Astrocyte (in vitro differentiated cells and primary cell): ENCODE measurements at regions not wholly inside any gene's neighbourhood (a gene's known extent, or its start where the extent isn't known, plus 50 kb on each side); places are given as distances from the start of the nearest gene placed in this dataset.

Experiments
- DNase-seq: peaks from one replicate; pipeline ENCODE4 v3.0.0-alpha.2; 2010; ENCODE audit warnings: low read depth
- FAIRE-seq: peaks from 2 replicates; lab custom pipeline; 2011; peaks lifted over from hg19 to GRCh38; lab: Jason Lieb, UNC
- H2AFZ ChIP-seq: 2 replicates; pipeline ENCODE4 v1.6.0; 2012; ENCODE audit warnings: low read depth, low read length, inconsistent platforms
- H3K27ac ChIP-seq: 2 replicates; pipeline ENCODE4 v1.5.1; 2011; ENCODE audit warnings: low read depth, low read length, inconsistent platforms
- H3K27me3 ChIP-seq: 2 replicates; pipeline ENCODE4 v1.6.0; 2011; ENCODE audit warnings: low read length, inconsistent platforms; ENCODE audit not compliant: insufficient read depth
- H3K36me3 ChIP-seq: 2 replicates; pipeline ENCODE4 v1.5.1; 2011; ENCODE audit warnings: low read length, inconsistent platforms; ENCODE audit not compliant: insufficient read depth
- H3K4me1 ChIP-seq: 2 replicates; pipeline ENCODE4 v1.5.1; 2011; ENCODE audit warnings: low read length, inconsistent platforms; ENCODE audit not compliant: insufficient read depth
- H3K4me2 ChIP-seq: 2 replicates; pipeline ENCODE4 v1.6.0; 2012; ENCODE audit warnings: low read length, inconsistent platforms
- H3K4me3 ChIP-seq: 2 replicates; pipeline ENCODE4 v1.5.1; 2011; ENCODE audit warnings: low read depth, mild to moderate bottlenecking, low read length, inconsistent platforms; ENCODE audit not compliant: insufficient read depth
- H3K79me2 ChIP-seq: 2 replicates; pipeline ENCODE4 v1.6.0; 2012; ENCODE audit warnings: mild to moderate bottlenecking, low read length, inconsistent platforms; ENCODE audit not compliant: insufficient read depth
- H3K9ac ChIP-seq: 2 replicates; pipeline ENCODE4 v1.6.0; 2012; ENCODE audit warnings: mild to moderate bottlenecking, low read length, inconsistent platforms
- H3K9me3 ChIP-seq: 2 replicates; pipeline ENCODE4 v1.5.1; 2012; ENCODE audit warnings: low read depth, mild to moderate bottlenecking, low read length, inconsistent platforms; ENCODE audit not compliant: insufficient read depth
- H4K20me1 ChIP-seq: 2 replicates; pipeline ENCODE4 v1.6.0; 2012; ENCODE audit warnings: low read length, inconsistent platforms; ENCODE audit not compliant: insufficient read depth
- H3K27ac Mint-ChIP-seq: one replicate; pipeline ENCODE4 v1.8.0; 2021; ENCODE audit warnings: mild to moderate bottlenecking, mixed read lengths; ENCODE audit not compliant: unreplicated experiment
- H3K27me3 Mint-ChIP-seq: one replicate; pipeline ENCODE4 v1.8.0; 2021; ENCODE audit warnings: low read depth, mixed read lengths; ENCODE audit not compliant: unreplicated experiment
- H3K36me3 Mint-ChIP-seq: one replicate; pipeline ENCODE4 v1.8.0; 2021; ENCODE audit warnings: low read depth, mixed read lengths; ENCODE audit not compliant: unreplicated experiment
- H3K4me1 Mint-ChIP-seq: one replicate; pipeline ENCODE4 v1.8.0; 2021; ENCODE audit warnings: low read depth, mixed read lengths; ENCODE audit not compliant: unreplicated experiment
- H3K4me3 Mint-ChIP-seq: one replicate; pipeline ENCODE4 v1.8.0; 2021; ENCODE audit warnings: mild to moderate bottlenecking, moderate library complexity, mixed read lengths; ENCODE audit not compliant: unreplicated experiment
- H3K9me3 Mint-ChIP-seq: one replicate; pipeline ENCODE4 v1.8.0; 2021; ENCODE audit warnings: mild to moderate bottlenecking, mixed read lengths; ENCODE audit not compliant: unreplicated experiment
- CTCF ChIP-seq: IDR thresholded peaks from 2 replicates; pipeline ENCODE4 v1.5.1; 2011; ENCODE audit warnings: low read depth, mild to moderate bottlenecking, inconsistent platforms, low read length, moderate library complexity; ENCODE audit not compliant: insufficient read depth
- EZH2 ChIP-seq: IDR thresholded peaks from 2 replicates; pipeline ENCODE4 v1.6.1; 2012; ENCODE audit warnings: mild to moderate bottlenecking, low read length, inconsistent platforms; ENCODE audit not compliant: insufficient read depth

DNA sequence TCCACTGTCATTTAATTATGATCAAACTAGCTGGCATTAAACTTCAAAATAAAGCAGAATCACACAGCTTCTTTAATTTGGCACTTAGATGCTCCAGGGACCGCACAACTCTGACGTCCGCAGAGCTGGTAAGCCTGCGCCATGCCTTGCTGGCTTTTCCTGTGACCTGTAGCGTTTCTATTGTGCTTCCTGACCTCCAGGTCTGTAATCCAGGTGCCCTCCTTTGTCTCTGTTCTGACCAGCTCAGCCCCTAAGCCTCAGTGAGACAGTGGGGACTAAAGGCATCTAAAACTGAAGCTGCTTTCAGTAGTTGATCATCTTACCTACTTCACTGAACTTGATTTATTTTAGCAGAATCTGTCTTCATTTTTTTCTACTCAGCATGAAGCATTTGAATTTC is 249.7 kb upstream of the RGPD4 start:
- H3K27ac ChIP-seq, result no peak overlapping the region
- H3K27ac Mint-ChIP-seq, result peak overlapping the region; percentile 10

DNA sequence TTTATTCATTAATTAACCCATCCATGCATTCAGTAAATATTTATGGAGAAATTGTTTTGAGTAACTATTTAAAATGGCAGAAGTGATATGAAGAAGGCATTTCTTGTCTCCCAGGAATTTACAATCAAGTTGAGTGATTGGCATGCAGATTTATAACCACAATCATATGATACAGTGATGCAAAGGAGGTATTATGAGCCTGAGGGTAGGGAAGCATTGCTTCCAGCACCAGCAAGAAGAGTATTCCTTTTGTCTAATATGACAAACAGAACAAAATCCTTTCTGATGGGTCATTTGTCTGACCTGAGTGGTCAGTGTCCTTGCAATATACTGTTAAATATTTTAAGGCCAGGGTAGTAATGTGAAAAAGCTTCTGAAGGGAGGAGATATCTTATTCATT is 244.2 kb upstream of the RGPD4 start:
- H3K27me3 ChIP-seq, result no peaks in the 10 kb centered on the region
- H3K9me3 ChIP-seq, result no peaks in the 10 kb centered on the region
- H3K36me3 ChIP-seq, result no peaks in the 10 kb centered on the region
- H3K36me3 Mint-ChIP-seq, result no peaks in the 10 kb centered on the region
- H3K9me3 Mint-ChIP-seq, result no peaks in the 10 kb centered on the region
- H3K79me2 ChIP-seq, result no peaks in the 10 kb centered on the region
- H4K20me1 ChIP-seq, result no peaks in the 10 kb centered on the region
- DNase-seq, result no peak
- no peak for TF ChIP-seq EZH2
- no peak for TF ChIP-seq CTCF
- H3K27ac Mint-ChIP-seq, result no peak overlapping the region
- H3K9ac ChIP-seq, result no peak overlapping the region
- no peak overlapping the region for H3K27ac ChIP-seq
- no peak overlapping the region for H3K4me3 ChIP-seq
- H2AFZ ChIP-seq, result no peak overlapping the region
- no peaks in the 10 kb centered on the region for H3K27me3 Mint-ChIP-seq
- no peak overlapping the region for H3K4me3 Mint-ChIP-seq
- FAIRE-seq, result peak; percentile 34
- no peak overlapping the region for H3K4me2 ChIP-seq
- peaks cover 24% of the 10 kb centered on the region for H3K4me1 Mint-ChIP-seq
- peaks cover 2% of the 10 kb centered on the region for H3K4me1 ChIP-seq

More for the DNA sequence above, 249.7 kb upstream of the RGPD4 start:
- TF ChIP-seq EZH2, result no peak
- no peak for TF ChIP-seq CTCF
- FAIRE-seq (no peak), DNase-seq (no peak)
- no peaks in the 10 kb centered on the region for H3K4me1 ChIP-seq
- Mint-ChIP-seq H3K4me3 (no peak overlapping the region), H3K27me3 (no peaks in the 10 kb centered on the region), H3K4me1 (peaks cover 5% of the 10 kb centered on the region), H3K9me3 (no peaks in the 10 kb centered on the region), H3K36me3 (no peaks in the 10 kb centered on the region)
- no peak overlapping the region for H3K9ac ChIP-seq
- H3K4me3 ChIP-seq, result no peak overlapping the region
- no peak overlapping the region for H2AFZ ChIP-seq
- H3K9me3 ChIP-seq, result no peaks in the 10 kb centered on the region
- H3K4me2 ChIP-seq, result no peak overlapping the region
- H3K79me2 ChIP-seq, result no peaks in the 10 kb centered on the region
- no peaks in the 10 kb centered on the region for H4K20me1 ChIP-seq
- H3K27me3 ChIP-seq, result no peaks in the 10 kb centered on the region
- no peaks in the 10 kb centered on the region for H3K36me3 ChIP-seq

- FAIRE-seq, result peak; percentile 60
- no peak overlapping the region for H2AFZ ChIP-seq
- H3K9me3 ChIP-seq, result no peaks in the 10 kb centered on the region
- H3K9ac ChIP-seq, result no peak overlapping the region
- no peaks in the 10 kb centered on the region for H4K20me1 ChIP-seq
- H3K79me2 ChIP-seq, result no peaks in the 10 kb centered on the region
- Mint-ChIP-seq H3K27me3 (no peaks in the 10 kb centered on the region), H3K9me3 (no peaks in the 10 kb centered on the region), H3K4me3 (no peak overlapping the region), H3K4me1 (peaks cover 21% of the 10 kb centered on the region), H3K27ac (peak overlapping the region; percentile 38), H3K36me3 (no peaks in the 10 kb centered on the region)
- H3K4me2 ChIP-seq, result peak overlapping the region; percentile 18
- peak; percentile 47 for DNase-seq
- TF ChIP-seq EZH2 (no peak), CTCF (no peak)
- H3K27ac ChIP-seq, result no peak overlapping the region
- H3K36me3 ChIP-seq, result no peaks in the 10 kb centered on the region
- peaks cover 6% of the 10 kb centered on the region for H3K4me1 ChIP-seq
- no peak overlapping the region for H3K4me3 ChIP-seq
- H3K27me3 ChIP-seq, result no peaks in the 10 kb centered on the region
Observed at GRCh38 chr2:107584577-107584976, 242.1 kb upstream of the RGPD4 start.
